WI38 (cell line): ENCODE measurements at regions not wholly inside any gene's neighbourhood (a gene's known extent, or its start where the extent isn't known, plus 50 kb on each side); places are given as distances from the start of the nearest gene placed in this dataset.

Experiments
- H3K4me3 ChIP-seq: 2 replicates; pipeline ENCODE4 v1.5.1; 2011; ENCODE audit warnings: low read depth, mild to moderate bottlenecking, control low read depth, low read length
- TF ChIP-seq, protein P1 (sequence below): IDR thresholded peaks from 2 replicates; pipeline ENCODE4 v1.5.1; 2012; ENCODE audit warnings: low read depth, mild to moderate bottlenecking, control low read depth, low read length

DNA sequence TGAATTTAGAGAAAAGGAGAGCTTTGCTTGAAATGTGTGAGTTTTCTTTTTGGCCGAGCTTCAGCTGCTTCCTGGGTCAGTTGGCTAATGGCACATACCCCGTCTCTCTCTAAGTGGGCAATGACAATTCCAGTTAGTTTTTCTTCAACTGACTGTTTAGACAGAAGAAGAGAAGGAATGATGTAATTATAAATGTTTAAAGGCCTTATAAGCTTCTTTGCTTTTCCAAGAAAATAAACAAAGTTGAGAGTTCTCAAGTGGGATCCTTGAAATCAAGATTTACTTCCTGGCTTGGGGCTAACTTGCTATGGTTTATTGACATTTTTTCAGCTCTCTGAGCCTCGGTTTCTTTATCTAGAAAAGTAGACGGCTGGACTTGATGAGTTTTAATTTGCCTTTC lies 794.9 kb upstream of the ACVR2A start:
- H3K4me3 ChIP-seq = no peak overlapping the region
- TF ChIP-seq, protein P1, sequence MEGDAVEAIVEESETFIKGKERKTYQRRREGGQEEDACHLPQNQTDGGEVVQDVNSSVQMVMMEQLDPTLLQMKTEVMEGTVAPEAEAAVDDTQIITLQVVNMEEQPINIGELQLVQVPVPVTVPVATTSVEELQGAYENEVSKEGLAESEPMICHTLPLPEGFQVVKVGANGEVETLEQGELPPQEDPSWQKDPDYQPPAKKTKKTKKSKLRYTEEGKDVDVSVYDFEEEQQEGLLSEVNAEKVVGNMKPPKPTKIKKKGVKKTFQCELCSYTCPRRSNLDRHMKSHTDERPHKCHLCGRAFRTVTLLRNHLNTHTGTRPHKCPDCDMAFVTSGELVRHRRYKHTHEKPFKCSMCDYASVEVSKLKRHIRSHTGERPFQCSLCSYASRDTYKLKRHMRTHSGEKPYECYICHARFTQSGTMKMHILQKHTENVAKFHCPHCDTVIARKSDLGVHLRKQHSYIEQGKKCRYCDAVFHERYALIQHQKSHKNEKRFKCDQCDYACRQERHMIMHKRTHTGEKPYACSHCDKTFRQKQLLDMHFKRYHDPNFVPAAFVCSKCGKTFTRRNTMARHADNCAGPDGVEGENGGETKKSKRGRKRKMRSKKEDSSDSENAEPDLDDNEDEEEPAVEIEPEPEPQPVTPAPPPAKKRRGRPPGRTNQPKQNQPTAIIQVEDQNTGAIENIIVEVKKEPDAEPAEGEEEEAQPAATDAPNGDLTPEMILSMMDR = no peak

DNA sequence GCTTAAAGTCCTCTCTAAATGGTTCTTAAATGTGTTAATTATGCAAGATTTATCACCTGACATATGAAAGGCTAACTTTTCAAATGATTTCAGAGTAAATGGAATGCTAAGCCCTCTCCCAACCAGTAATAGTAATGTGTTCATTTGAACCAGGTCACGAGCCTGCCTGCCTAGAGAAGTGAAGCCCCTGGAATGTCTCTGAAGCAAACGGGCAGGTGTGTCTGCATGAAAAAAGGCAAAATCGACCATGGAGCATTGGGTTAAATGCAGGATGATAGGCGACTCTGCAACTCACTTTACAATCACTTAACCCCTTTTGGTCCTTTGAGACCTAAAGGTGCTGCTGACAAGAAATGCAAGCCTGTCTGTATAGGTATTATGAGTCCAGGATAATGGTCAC lies 798.4 kb upstream of the ACVR2A start:
- TF ChIP-seq, protein P1 = no peak
- no peak overlapping the region for H3K4me3 ChIP-seq

DNA sequence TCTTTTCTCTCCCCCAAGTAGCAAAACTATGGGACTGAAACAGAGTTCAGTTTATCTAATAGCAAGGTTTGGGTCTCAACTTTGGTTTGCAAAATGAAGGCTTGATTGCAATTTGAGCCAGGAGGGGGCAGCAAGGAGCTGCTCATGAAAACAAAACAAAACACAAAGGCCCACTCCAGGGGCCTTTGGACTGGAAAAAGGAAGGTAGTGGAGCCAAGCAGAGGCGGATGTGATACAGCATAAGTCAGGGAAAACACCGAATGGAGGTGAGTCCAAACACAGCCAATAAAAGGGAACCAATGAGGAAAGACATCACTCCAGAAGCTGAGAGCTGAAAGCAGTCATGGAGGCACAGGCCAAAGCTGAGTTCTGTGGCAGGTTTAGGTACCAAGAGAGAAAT lies 799.7 kb upstream of the ACVR2A start:
- TF ChIP-seq, protein P1 = no peak
- H3K4me3 ChIP-seq = no peak overlapping the region

DNA sequence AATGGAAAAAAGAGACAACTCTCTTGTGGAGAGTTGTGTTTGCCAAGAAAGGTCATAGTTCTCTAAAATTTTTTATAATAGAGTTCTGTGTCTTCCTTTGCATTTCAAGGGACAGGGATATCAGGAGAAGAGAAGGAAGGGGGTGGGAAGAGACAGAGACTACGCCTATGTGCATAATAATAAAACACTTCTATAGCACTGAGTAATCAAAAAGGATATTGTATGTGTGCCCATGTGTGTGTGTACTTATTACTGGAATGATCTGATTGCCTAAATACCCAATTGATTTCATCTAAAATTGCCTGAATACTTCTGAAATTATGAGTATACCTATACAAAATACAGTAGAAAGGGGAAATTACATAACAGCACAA lies 803.7 kb upstream of the ACVR2A start:
- TF ChIP-seq, protein P1 = no peak
- H3K4me3 ChIP-seq = no peak overlapping the region

DNA sequence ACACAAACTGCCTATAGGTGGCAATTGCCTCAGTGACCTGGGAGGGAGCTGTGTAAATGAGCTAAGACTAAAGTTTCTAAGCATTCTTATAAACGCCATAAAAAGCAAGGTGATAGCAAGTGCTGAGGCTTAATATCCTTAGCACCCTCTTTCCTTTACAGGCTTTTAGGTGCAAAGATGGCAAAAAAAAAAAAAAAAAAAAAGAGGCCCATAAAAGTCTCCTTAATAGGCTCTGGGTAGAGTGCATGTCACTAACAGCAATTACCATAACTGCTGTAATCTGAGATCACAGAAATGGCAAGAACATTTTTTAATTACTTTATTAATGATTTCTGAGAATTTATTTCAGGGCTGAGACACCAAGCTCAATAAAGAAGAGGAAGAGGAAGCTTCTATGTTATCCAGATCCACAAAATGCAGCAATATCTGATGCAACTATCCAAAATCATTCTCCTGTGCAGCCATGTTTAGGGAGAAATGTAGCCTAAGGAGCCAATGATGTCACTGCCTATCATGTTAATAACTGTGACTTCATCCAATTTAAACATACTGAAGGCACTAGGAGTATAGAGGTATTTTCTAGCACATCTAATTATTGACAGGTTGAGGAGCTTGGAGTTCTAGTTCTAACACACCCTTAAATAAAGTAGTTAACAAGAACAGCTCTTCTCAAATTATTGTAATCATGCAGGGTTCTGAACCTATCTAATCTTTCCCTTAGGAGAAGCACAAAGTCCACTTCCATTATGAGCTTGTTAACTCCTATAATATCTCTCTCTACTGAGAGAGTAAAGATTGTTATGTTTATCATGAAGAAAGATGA lies 804.3 kb upstream of the ACVR2A start:
- TF ChIP-seq, protein P1 = no peak
- H3K4me3 ChIP-seq = no peak overlapping the region

DNA sequence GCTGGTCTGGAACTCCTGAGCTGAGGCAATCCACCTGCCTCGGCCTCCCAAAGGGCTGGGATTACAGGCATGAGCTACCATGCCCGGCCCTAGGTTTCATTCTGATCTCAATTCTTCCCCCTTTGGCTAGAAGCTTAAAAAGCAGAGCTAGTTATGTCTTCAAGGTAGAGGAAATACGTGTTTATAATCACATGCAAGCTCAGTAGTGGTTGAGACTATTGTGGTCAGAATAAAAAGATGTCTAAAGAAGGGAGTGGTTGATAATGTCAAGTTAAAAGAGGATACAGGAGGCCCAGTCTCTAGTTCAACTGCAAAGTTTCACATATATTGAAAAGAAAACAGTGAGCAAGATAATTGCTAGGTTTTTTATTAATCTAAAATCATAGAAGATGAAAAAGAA lies 807.8 kb upstream of the ACVR2A start:
- TF ChIP-seq, protein P1 = no peak
- H3K4me3 ChIP-seq = no peak overlapping the region

DNA sequence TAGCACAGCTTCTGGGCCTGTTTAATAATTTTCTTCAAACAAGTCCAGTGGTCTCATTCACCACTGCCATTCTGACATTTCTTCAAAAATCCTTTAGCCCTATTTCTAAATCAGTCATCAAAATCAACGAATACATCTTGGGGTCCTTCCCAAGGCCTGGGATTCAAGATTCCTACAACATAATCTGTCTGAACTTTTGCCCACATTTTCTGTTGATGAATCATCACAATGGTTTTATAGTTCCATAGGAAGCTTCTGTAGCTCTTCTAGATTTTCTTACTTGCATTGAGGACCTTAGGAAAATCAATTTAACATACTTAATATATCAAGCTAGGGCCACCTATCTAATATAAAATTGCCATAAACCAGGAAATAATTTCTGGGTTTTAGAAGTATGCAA lies 811.8 kb upstream of the ACVR2A start:
- H3K4me3 ChIP-seq = no peak overlapping the region
- TF ChIP-seq, protein P1 = no peak
